ENCODE measurements at regions not wholly inside any gene's neighbourhood (a gene's known extent, or its start where the extent isn't known, plus 50 kb on each side); places are given as distances from the start of the nearest gene placed in this dataset.

GRCh38 chr2:172252154-172252553, 149.5 kb upstream of the DLX2 start:
- no peaks in the 10 kb centered on the region for H3K79me2 ChIP-seq (ENCODE audit: insufficient read depth, low read length)
- Mint-ChIP-seq H3K9me3 (peaks cover 0 to 4% (median under 1%) of the 10 kb centered on the region in 7 donors), H3K27ac (peak overlapping the region in 1 of 7 donors; percentile 75), H3K4me1 (peaks cover 16% of the 10 kb centered on the region), H3K4me3 (no peak overlapping the region), H3K27me3 (ENCODE audit: low read depth in 3 of 3) (peaks cover 0 to 2% (median 0%) of the 10 kb centered on the region in 3 donors), H3K36me3 (peaks cover 0 to 3% of the 10 kb centered on the region in 2 donors)
- H3K9me3 ChIP-seq (replicated peaks in 1 of 2; ENCODE audit: control insufficient read depth in 1 of 2, insufficient read depth in 1 of 2, low read length in 2 of 2): peaks cover 0 to under 1% of the 10 kb centered on the region in 2 donors
- DNase-seq: no peak
- 77% methylated on average over 10 of the region's 12 CpGs for WGBS (ENCODE audit: insufficient coverage)
- H3K9ac ChIP-seq (ENCODE audit: insufficient read depth, low read length, poor library complexity, severe bottlenecking): no peak overlapping the region
- no peak for TF ChIP-seq CTCF (IDR thresholded peaks at IDR 0.05)
- peaks cover 4 to 15% of the 10 kb centered on the region in 2 donors for H3K4me1 ChIP-seq (ENCODE audit: control insufficient read depth in 1 of 2, insufficient read depth in 2 of 2, low read length in 2 of 2)
- intact Hi-C loops (cut with micrococcal nuclease): no loop called here
- H3K4me2 ChIP-seq (replicated peaks; ENCODE audit: extremely low read depth, low read length, poor library complexity, severe bottlenecking): no peak overlapping the region
- no peak overlapping the region for H3K27ac ChIP-seq (ENCODE audit: low read depth in 1 of 2, low read length in 2 of 2)
- H2AFZ ChIP-seq (ENCODE audit: insufficient read depth, low read depth, low read length, poor library complexity, severe bottlenecking): no peak overlapping the region
- H3K27me3 ChIP-seq (ENCODE audit: control insufficient read depth in 2 of 2, insufficient read depth in 2 of 2, low read length in 2 of 2): no peaks in the 10 kb centered on the region
- no peaks in the 10 kb centered on the region for H4K20me1 ChIP-seq (ENCODE audit: insufficient read depth, low read length)
- no peaks in the 10 kb centered on the region for H3K36me3 ChIP-seq (replicated peaks in 1 of 2; ENCODE audit: control insufficient read depth in 1 of 2, insufficient read depth in 2 of 2, low read length in 2 of 2)
- H3K4me3 ChIP-seq (replicated peaks in 1 of 3; ENCODE audit: low read depth in 2 of 3, low read length in 3 of 3): no peak overlapping the region

GRCh38 chr2:172253190-172254052, 150.7 kb upstream of the DLX2 start:
- Mint-ChIP-seq H3K4me3 (no peak overlapping the region), H3K27me3 (ENCODE audit: low read depth in 3 of 3) (peaks cover 0 to 3% (median 0%) of the 10 kb centered on the region in 3 donors)
- no peaks in the 10 kb centered on the region for H3K9me3 ChIP-seq (replicated peaks in 1 of 2; ENCODE audit: control insufficient read depth in 1 of 2, insufficient read depth in 1 of 2, low read length in 2 of 2)

More at GRCh38 chr2:172253190-172254052, 150.7 kb upstream of the DLX2 start:
- Histone ChIP-seq H3K27me3 (ENCODE audit: control insufficient read depth in 2 of 2, insufficient read depth in 2 of 2, low read length in 2 of 2) (no peaks in the 10 kb centered on the region), H3K4me3 (replicated peaks in 1 of 3; ENCODE audit: low read depth in 2 of 3, low read length in 3 of 3) (no peak overlapping the region), H3K79me2 (ENCODE audit: insufficient read depth, low read length) (no peaks in the 10 kb centered on the region), H3K27ac (ENCODE audit: low read depth in 1 of 2, low read length in 2 of 2) (no peak overlapping the region), H3K9ac (ENCODE audit: insufficient read depth, low read length, poor library complexity, severe bottlenecking) (no peak overlapping the region), H3K4me1 (ENCODE audit: control insufficient read depth in 1 of 2, insufficient read depth in 2 of 2, low read length in 2 of 2) (peaks cover 4 to 15% of the 10 kb centered on the region in 2 donors), H3K36me3 (replicated peaks in 1 of 2; ENCODE audit: control insufficient read depth in 1 of 2, insufficient read depth in 2 of 2, low read length in 2 of 2) (no peaks in the 10 kb centered on the region), H4K20me1 (ENCODE audit: insufficient read depth, low read length) (no peaks in the 10 kb centered on the region), H2AFZ (ENCODE audit: insufficient read depth, low read depth, low read length, poor library complexity, severe bottlenecking) (no peak overlapping the region), H3K4me2 (replicated peaks; ENCODE audit: extremely low read depth, low read length, poor library complexity, severe bottlenecking) (no peak overlapping the region)
- WGBS (ENCODE audit: insufficient coverage): 85% methylated on average over 12 of the region's 16 CpGs
- Mint-ChIP-seq H3K4me1 (peaks cover 16% of the 10 kb centered on the region), H3K27ac (peak overlapping the region in 5 of 7 donors; percentile 61 to 90 (median 83)), H3K9me3 (peaks cover 0 to 3% (median 0%) of the 10 kb centered on the region in 7 donors), H3K36me3 (peaks cover 0 to 2% of the 10 kb centered on the region in 2 donors)
- intact Hi-C loops (cut with micrococcal nuclease): no loop called here
- TF ChIP-seq CTCF (IDR thresholded peaks at IDR 0.05): no peak
- DNase-seq: peak; percentile 65 to 92 (median 75)
